ENCODE measurements at regions not wholly inside any gene's neighbourhood (a gene's known extent, or its start where the extent isn't known, plus 50 kb on each side); places are given as distances from the start of the nearest gene placed in this dataset.

DNA sequence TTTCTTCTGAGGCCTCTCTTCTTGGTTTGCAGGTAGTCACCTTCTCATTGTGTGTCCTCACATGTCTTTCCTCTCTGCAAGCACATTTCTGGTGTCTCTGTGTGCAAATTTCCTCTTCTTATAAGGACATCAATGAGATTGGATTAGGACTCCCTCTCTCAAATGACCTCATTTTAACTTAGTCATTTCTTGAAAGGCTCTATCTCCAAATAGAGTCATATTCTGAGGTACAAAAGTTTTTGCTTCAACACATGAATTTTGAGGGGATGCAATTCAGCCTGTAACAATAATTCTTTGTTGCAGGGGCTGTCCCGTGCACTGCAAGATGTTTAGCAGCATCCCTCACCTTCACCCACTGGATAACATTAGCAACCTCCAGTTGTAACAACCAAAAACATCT is 115.0 kb upstream of the DCBLD2 start:
- no peaks in the 10 kb centered on the region for H3K36me3 Mint-ChIP-seq
- H3K27me3 Mint-ChIP-seq = no peaks in the 10 kb centered on the region
- TF ChIP-seq, protein P1, sequence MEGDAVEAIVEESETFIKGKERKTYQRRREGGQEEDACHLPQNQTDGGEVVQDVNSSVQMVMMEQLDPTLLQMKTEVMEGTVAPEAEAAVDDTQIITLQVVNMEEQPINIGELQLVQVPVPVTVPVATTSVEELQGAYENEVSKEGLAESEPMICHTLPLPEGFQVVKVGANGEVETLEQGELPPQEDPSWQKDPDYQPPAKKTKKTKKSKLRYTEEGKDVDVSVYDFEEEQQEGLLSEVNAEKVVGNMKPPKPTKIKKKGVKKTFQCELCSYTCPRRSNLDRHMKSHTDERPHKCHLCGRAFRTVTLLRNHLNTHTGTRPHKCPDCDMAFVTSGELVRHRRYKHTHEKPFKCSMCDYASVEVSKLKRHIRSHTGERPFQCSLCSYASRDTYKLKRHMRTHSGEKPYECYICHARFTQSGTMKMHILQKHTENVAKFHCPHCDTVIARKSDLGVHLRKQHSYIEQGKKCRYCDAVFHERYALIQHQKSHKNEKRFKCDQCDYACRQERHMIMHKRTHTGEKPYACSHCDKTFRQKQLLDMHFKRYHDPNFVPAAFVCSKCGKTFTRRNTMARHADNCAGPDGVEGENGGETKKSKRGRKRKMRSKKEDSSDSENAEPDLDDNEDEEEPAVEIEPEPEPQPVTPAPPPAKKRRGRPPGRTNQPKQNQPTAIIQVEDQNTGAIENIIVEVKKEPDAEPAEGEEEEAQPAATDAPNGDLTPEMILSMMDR (conservative IDR thresholded peaks at IDR 0.05) = no peak
- no peak for DNase-seq (ENCODE audit: extremely low spot score, unreplicated experiment)
- no peak overlapping the region for H3K27ac Mint-ChIP-seq
- no peaks in the 10 kb centered on the region for H3K9me3 Mint-ChIP-seq
- H3K4me1 Mint-ChIP-seq (ENCODE audit: unreplicated experiment) = no peaks in the 10 kb centered on the region
- no peak overlapping the region for H3K4me3 Mint-ChIP-seq

DNA sequence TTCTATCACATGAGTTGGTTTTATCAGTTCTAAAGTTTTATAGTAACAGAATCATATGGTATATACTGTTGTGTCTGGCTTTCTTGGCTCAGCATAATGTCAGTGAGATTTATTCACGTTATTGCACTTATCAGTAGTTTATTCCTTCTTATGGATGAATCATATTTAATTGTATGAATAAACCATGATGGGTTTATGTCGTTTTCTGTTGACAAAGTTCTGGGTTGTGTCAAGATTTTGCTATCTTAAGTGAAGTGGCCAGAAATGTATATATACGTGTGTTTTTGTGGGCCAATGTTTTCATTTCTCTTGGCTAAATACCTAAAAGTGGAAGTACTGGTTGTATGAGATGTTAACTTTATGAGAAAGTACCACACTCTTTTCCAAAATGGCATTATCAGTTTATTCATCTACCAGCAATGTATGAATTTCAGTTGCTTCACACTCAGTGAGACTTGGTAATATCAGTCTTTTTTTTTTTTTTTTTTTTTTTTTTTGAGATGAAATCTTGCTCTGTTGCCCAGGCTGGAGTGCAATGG is 112.4 kb upstream of the DCBLD2 start:
- TF ChIP-seq, protein P1 (conservative IDR thresholded peaks at IDR 0.05) = no peak
- Mint-ChIP-seq H3K4me1 (ENCODE audit: unreplicated experiment) (no peaks in the 10 kb centered on the region), H3K4me3 (no peak overlapping the region), H3K27me3 (no peaks in the 10 kb centered on the region), H3K9me3 (no peaks in the 10 kb centered on the region), H3K36me3 (no peaks in the 10 kb centered on the region), H3K27ac (no peak overlapping the region)
- DNase-seq (ENCODE audit: extremely low spot score, unreplicated experiment) = no peak

DNA sequence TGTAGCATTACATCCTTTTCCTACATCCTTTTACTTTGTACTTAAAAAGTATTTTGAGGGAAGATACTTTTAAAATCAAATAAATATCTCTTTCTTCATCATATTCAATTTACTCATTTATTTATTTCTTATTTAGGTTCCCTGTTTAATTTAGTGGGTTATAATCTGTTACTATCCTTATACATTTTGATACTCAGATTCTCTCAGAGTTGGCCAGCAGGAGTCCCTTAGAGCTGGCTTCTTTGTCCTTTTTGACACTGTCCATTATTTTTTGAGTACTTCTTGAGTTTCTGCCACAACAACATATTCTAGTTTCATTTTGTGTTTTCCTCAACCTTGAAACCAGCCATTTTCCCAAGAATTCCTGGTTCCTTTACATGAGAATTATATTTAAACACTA is 111.6 kb upstream of the DCBLD2 start:
- Mint-ChIP-seq H3K36me3 (no peaks in the 10 kb centered on the region), H3K4me1 (ENCODE audit: unreplicated experiment) (no peaks in the 10 kb centered on the region), H3K9me3 (no peaks in the 10 kb centered on the region), H3K4me3 (no peak overlapping the region), H3K27ac (no peak overlapping the region), H3K27me3 (no peaks in the 10 kb centered on the region)
- no peak for DNase-seq (ENCODE audit: extremely low spot score, unreplicated experiment)
- TF ChIP-seq, protein P1 (conservative IDR thresholded peaks at IDR 0.05) = peak; percentile 40

DNA sequence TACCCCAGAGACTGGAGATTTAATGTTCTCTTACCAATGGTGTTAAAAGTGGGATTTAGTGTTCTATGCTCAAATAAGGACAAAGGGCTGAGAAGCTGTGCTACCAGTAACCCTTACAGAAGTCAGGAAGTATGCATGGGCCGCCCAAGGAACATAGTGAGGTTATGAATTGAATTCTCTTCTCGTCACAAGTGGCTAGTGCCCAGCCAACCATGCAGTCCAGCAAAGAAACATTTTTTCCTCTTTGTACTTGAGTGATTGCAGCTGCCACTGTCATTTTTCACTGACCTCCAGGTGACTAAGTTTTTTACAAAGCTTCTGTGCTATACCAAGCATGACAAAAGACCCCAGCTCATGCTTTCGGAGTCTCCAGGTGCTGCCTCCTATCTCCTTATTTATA is 110.6 kb upstream of the DCBLD2 start:
- Mint-ChIP-seq H3K27me3 (no peaks in the 10 kb centered on the region), H3K9me3 (no peaks in the 10 kb centered on the region)

DNA sequence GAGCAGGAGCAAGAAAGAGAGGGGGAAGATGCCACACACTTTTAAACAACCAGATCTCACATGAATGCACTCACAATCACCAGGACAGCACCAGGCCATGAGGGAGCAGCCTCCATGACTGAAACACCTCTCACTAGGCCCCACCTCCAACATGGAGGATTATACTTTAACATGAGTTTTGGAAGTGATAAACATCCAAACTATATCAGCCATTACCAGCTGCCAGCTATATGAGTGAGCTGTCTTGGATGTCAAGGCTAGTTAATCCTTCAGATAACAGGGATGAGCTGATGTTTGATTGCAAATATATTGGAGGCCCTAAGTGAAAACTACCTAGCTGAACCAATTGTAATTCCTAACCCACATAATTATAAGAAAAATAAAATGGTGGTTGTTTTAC is 108.4 kb upstream of the DCBLD2 start:
- H3K4me3 Mint-ChIP-seq = no peak overlapping the region
- H3K27me3 Mint-ChIP-seq = no peaks in the 10 kb centered on the region
- H3K27ac Mint-ChIP-seq = no peak overlapping the region
- no peak for DNase-seq (ENCODE audit: extremely low spot score, unreplicated experiment)
- no peaks in the 10 kb centered on the region for H3K9me3 Mint-ChIP-seq
- H3K36me3 Mint-ChIP-seq = no peaks in the 10 kb centered on the region
- TF ChIP-seq, protein P1 (conservative IDR thresholded peaks at IDR 0.05) = no peak
- H3K4me1 Mint-ChIP-seq (ENCODE audit: unreplicated experiment) = no peaks in the 10 kb centered on the region

More for the DNA sequence above, 110.6 kb upstream of the DCBLD2 start:
- H3K27ac Mint-ChIP-seq = no peak overlapping the region
- DNase-seq (ENCODE audit: extremely low spot score, unreplicated experiment) = no peak
- H3K36me3 Mint-ChIP-seq = no peaks in the 10 kb centered on the region
- TF ChIP-seq, protein P1 (conservative IDR thresholded peaks at IDR 0.05) = no peak
- H3K4me3 Mint-ChIP-seq = no peak overlapping the region
- no peaks in the 10 kb centered on the region for H3K4me1 Mint-ChIP-seq (ENCODE audit: unreplicated experiment)

DNA sequence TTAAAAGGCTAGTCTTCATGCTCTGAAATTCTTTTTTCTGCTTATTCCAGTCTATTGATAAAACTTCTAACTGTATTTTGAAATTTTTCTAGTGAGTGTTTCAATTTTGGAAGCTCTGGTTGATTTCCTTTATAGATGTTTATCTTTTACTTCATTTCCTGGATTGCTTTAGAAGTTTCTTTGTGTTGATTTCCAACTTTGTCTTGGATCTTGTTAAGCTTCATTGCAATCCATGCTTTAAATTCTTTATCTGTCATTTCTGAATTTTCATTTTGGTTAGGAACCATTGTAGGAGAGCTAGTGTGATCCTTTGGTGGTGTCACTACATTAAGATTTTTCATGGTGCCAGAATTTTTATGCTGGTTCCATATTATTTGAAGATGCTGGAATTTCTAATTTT is 105.2 kb upstream of the DCBLD2 start:
- H3K36me3 Mint-ChIP-seq = no peaks in the 10 kb centered on the region
- TF ChIP-seq, protein P1 (conservative IDR thresholded peaks at IDR 0.05) = no peak
- H3K27ac Mint-ChIP-seq = no peak overlapping the region
- H3K4me1 Mint-ChIP-seq (ENCODE audit: unreplicated experiment) = no peaks in the 10 kb centered on the region
- H3K27me3 Mint-ChIP-seq = no peaks in the 10 kb centered on the region
- DNase-seq (ENCODE audit: extremely low spot score, unreplicated experiment) = no peak
- H3K9me3 Mint-ChIP-seq = no peaks in the 10 kb centered on the region
- no peak overlapping the region for H3K4me3 Mint-ChIP-seq

Data from type B pancreatic cell (in vitro differentiated cells).